Skeletal muscle cell (primary cell): ENCODE measurements at regions not wholly inside any gene's neighbourhood (a gene's known extent, or its start where the extent isn't known, plus 50 kb on each side); places are given as distances from the start of the nearest gene placed in this dataset.
A peak's percentile ranks its signal among the peaks of the same experiment; 100 is the strongest.
"Not testable (repeated sequence)": the region's sequence is repeated elsewhere in the genome, so short reads cannot be mapped to it uniquely, and the experiment has no call there.

ENCODE experiments used
- DNase-seq: peaks from one replicate; pipeline ENCODE4 v3.0.0-alpha.2; 2010; ENCODE audit warnings: low read depth
- H3K4me3 ChIP-seq: 2 replicates; pipeline ENCODE4 v1.5.1; 2011; ENCODE audit warnings: low read depth, mild to moderate bottlenecking, control low read depth, low read length, moderate library complexity

DNA sequence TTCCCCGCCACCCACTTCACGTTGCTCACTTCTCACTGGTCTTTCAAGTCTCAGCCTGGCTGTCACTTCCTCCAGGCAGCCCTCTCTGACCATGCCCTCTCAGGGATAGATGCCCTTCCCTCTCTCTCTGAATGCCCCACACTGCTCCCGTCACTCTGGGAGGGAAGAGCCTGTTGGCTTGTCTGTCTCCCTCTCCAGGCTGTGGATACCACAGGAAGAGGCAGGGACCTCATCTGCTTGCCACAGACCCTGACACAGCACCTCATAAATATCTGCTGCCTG is 93.1 kb downstream of the OAT start:
- no peak overlapping the region for H3K4me3 ChIP-seq
- no peak for DNase-seq

DNA sequence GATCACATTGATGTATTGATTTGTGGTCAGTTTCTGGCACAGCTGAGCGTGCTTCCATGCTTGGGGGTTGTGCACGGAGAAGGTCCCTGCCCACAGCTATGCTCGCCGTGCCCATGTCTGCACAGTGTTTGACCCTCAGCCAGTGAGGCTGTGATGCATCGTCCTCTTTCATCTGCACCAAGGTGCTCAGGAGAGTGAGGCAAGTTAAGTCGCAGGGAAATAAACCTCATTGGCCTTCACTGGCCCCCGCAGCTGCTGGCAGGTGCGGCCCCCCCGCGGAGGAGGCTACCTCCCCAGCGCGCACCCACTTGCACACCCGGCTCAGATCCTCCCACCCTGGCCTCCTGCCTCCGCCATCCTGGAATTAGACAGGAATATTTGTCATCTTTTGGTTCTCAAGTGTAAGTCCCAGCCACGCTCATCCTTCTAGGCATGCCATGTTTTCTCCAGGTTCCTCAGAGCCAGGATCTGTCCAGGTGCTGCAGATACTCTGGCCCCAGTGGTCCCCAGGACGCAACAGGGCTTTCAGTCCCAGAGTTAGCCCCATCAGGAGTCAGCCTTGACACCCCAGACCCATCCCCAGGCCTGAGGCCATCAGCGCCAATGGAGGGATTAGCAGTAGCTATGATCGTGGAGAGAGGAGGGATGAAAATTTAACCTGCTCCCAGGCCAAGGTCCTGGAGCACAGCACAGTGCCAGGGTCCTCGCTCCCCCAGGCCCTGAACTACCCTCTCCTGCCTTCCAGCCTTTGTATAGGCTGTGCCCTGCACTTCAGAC is 93.7 kb downstream of the OAT start:
- no peak for DNase-seq
- H3K4me3 ChIP-seq, result no peak overlapping the region

DNA sequence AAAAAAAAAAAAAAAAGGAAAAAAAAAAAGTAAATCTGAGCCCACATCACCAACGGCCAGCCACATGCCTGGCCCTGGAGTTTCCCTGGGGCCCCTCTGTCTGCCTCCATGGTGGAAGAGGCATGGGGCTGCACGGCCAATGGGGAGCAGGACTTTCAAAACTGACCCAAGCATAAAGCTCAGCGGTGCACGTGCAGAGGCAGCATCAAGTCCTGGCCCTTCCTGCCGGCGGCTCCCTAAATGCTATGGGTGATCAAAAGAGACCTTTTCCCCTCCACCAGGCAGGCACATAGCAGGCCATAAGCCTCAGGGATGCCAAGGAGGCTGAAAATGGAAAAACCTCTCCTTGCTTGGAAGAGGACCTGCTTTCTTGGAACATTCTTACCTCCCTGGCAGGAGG is 94.3 kb downstream of the OAT start:
- no peak overlapping the region for H3K4me3 ChIP-seq
- no peak for DNase-seq

DNA sequence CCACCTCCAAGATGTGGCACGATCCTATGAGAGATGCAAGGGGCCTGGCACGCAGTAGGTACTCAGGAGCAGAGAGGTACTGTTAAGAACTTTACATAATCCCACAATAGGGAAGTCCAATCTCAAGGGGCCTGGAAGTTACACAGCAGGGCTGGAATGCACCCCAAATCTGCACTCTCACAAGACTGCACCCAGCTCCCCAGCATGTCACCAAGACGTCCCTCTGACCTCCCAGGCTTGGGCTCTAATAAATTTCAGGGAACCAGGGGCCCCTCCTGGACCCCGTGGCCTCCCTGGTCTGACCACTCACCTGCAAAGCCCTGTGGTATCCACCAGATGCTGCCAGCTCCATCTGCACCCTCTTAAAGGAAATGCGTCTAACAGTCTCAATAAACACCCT is 94.9 kb downstream of the OAT start:
- no peak for DNase-seq
- no peak overlapping the region for H3K4me3 ChIP-seq

DNA sequence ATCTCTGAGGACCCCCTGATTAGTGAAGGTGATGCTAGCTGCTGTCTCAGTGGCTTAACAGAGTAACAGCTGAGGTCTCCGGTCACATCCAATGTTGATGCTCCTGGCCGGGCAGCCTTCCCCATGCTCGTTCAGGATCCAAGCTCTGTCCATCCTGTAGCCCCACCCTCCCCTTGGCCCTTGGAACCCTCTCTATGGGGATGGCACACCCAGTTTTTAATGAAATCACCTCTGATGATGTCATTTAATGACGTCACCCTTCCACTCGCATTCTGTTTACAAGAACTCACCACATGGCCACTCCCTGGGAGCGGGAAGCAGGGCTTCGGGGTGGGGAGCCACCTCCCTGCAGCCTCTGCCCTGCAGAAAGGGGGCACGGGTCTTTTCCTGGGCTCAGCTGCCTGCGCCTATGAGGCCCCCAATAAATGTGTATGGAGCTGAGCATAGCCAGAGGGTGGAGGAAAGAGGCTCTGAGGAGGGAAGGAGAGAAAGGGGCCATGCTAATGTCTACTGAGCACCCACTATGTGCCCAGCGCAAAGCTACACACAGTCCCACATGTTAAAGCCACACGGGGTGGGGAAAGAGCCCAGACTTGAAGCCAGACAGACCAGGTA is 95.5 kb downstream of the OAT start:
- DNase-seq, result no peak
- no peak overlapping the region for H3K4me3 ChIP-seq

DNA sequence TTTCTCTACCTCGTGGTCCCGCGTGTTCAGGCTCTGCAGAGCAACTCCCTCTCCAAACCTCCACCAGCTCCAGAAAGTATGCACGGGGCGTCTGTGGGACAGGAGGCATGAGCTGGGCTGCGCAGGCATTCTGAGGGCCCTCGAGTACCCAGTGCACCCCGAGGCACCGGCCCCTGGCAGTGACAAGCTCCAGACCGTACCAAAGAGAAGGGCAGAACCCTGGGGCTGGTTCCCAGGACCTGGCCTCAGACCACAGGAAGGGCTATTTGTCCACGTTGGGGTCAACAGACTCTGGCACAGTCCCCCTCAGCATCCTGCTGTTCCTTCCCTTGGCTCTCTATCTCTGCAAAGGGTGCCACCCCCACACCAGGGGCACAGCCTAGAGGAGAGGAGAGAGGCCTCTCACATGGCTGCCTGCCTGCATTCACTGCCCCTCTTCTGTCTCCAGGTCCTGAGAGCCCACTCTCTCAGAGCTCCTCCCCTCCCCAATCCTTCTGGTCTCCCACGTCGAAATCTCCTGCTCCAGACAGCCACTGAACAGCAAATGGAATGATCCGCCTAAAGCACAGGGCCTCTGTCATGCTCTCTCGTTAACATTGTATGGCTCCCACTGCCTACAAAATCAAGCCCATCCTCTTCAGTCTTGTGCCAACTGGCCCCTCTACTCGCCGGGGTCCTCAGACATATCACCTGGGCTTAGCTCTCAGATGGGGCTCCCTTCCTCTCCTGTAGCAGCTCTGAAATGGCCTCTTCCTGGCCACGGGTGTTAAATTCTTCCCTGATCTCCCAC is 96.3 kb downstream of the OAT start:
- no peak for DNase-seq
- no peak overlapping the region for H3K4me3 ChIP-seq

DNA sequence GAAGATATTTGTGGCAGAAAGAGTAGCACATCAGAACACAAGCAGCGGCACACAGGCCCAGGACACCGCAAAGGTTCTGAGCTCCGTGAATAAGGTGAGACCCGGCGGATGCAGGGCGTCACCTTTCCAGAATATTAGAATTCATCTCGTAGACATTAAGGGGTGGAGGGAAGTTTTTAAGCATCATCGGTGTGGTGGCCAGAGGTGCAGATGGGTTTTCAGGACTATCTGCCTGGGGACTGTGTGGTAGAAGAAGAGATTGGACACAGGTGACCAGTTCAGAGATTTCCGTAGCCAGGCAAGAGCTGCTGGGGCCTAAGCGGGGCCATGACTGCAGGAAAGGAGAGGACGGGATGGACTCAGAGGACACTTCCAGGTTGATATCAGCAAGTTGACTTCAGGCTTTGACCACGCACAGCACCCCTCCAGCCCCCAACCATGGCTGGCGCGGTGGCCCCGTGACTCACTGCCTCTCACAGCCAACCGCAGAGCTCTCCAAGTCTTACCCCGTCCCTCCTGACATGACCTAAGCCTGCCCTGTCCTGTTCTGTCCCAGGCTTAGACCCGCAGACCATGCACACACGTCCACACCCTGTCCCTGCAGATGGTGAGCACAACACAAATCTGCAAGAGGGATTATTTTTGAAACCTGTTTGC is 97.2 kb downstream of the OAT start:
- H3K4me3 ChIP-seq, result no peak overlapping the region
- DNase-seq, result no peak

DNA sequence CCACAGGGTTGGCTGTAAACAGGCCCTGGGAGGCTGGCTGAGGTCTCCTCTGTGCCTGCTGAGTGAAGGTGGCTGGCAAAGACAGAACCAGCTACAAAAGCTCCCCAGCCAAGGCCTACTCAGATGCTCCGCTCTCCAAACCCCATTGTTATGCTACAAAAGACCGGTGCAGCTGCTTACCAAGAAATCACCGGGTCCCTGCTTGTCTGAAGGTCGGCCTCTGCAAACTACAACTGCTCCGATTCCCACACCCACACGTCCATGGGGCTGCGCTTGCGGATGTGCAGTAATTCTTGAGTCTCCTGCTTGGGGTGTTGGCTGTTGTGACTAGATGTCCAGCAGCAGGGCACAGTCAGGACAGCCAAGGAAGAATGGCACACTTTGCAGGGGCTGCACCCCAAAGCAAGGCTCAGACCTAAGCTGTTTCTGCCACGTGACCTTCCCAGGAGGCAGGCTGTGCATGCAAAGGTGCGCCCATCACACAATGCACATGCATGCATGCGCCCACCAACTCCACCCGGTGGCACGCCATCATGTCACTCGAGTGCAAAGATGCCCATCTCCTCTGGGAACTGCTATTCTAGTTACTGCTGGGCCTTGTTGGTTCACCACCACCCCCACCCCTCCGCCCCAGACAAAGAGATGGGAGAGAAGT is 97.8 kb downstream of the OAT start:
- H3K4me3 ChIP-seq, result no peak overlapping the region
- DNase-seq, result no peak

DNA sequence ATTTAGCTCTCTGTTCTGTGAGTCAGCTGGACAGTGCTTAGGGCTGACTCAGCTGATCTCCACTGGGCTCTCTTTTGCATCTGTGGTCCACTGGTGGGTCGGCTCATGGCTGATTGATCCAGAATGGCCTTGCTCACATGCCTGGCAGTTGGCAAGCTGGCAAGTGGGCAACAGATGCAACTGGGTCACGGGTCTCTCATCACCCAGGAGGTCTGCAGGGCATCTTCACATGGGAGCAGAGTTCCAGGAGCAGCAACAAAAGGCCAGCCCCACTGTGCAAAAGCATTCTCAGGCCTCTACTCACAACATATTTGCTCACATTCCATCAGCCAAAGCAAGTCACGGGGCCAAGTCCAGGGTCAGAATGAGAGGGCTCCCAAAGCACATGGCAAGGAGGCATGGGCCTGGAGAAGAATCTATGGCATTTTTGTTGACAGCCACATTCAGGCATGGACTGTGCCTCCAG is 98.8 kb downstream of the OAT start:
- no peak overlapping the region for H3K4me3 ChIP-seq
- DNase-seq, result peak; percentile 12

DNA sequence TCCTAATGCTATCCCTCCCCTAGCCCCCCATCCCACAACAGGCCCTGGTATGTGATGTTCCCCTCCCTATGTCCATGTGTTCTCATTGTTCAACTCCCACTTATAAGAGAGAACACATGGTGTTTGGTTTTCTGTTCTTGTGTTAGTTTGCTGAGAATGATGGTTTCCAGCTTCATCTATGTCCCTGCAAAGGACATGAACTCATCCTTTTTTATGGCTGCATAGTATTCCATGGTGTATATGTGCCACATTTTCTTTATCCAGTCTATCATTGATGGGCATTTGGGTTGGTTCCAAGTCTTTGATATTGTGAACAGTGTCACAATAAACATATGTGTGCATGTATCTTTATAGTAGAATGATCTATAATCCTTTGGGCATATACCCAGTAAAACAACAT is 99.2 kb downstream of the OAT start:
- H3K4me3 ChIP-seq, DNase-seq: not testable (repeated sequence)

DNA sequence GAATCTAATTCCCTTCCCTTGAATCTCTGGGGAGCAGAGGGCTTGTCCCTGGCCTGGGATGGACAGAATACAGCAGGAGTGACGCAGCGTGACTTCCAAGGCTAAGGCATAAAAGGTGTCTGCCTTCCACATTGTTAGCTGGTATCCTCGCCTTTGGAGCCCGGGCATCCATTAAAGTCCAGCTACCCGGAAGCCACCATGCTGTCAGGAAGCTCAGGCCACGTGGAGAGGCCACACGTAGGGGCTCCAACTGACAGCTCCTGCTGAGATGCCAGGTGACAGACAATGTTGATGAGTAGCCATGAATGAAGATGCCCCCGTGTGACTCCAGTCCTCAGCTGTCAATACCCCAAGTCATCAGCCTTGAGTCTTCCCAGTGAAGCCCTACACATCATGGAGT is 99.9 kb downstream of the OAT start:
- DNase-seq, result no peak
- H3K4me3 ChIP-seq, result no peak overlapping the region

DNA sequence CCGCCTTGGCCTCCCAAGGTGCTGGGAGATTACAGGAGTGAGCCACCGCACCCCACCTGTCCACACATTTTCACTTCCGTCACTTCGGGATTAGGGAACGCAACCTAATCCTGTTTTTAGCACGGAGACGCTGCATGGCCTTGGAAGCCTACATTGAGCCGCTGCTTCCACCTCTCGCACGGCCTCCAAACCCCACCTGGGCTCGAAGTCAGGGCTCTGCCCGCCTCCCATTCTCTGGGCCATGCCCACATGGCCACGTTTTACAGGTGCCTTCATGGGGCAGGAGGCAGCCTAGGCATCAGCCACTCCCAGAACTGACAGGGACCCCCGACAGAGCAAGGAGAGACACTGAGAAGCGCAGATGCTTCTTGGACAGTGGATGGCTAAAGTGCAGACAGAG is 100.6 kb downstream of the OAT start:
- no peak for DNase-seq
- no peak overlapping the region for H3K4me3 ChIP-seq

DNA sequence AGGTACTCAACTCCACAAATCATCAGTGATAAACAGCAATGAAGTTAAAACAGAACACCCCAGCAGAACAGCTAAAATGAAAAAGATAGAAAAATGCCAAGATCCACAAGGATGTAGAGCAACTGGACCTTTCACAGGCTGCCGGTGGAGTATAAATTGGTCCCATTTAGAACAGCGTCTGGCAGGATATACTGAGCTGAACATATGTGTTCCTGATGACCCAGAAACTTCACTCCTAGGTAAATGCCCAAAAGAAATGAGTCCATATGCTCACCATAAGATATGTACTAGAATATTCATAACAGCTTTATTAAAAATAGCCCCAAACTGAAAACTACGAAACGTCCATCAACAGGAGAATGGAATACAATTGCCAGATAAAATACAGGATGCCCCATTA is 102.4 kb downstream of the OAT start:
- no peak for DNase-seq
- H3K4me3 ChIP-seq, result no peak overlapping the region

DNA sequence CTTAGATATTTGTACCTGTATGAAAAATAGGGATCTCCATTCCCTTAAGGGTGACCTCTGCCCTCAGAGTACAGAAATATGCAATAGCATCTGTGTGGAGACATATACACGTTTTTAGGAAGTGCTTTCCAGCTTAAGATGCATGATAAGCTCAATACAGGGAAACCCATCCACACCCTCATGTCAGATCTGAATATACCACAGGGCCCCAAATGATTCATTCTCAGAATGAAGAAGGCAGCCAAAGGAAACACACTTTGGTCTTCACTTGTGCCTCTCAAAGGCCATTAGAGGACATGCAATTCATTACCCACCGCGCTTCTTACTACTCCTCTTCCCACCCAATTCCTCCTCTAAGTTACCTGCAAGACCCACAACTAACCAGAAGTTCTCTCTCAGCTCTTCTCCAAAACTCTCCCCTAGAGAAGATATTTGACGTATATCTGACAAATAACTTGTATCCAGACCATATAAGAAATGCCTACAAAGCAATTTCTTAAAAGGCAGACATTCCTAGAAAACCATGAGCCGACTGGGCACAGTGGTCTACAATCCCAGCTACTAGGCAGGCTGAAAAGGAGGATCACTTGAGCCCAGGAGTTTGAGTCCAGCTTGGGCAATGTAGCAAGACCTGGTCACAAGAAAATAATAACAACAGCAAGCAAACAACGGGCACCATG is 103.0 kb downstream of the OAT start:
- H3K4me3 ChIP-seq, result no peak overlapping the region
- DNase-seq, result no peak

DNA sequence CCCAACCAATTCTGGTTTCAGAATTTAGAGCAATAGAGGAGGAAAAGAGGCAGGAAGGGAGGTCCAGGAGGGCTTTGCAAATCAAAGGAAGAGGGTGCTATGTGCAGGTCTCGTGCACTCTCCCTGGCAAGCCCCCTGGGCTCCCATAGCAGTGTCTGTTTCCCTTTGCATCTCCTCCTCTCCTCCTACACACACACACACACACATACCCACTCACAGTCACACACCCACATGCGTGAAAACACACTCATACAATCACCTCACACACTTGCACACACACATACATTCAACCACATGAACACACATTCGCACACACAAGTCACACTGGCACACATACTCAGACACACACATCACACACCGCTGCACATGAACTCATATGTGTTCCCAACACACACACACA is 105.3 kb downstream of the OAT start:
- DNase-seq, result no peak
- no peak overlapping the region for H3K4me3 ChIP-seq

DNA sequence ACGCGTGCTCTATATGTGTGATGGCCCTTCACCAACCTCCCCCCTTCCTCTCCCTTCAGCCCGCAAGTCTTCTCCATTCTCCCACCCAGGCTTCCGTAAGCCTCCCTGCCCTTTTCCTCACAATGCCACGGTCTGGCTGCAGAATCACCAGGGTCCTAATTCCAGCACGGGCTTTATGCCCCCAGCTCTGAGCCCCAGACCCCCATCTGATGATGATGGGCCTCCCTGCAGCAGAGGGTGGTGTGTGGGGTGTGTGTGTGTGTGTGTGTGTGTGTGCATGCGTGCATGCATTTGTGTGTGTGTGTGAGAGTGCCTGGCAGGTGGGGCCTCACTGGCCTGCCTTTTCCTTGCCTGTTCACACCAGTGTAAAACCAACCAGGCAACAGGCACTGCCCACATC is 109.9 kb downstream of the OAT start:
- H3K4me3 ChIP-seq, result no peak overlapping the region
- DNase-seq, result no peak

DNA sequence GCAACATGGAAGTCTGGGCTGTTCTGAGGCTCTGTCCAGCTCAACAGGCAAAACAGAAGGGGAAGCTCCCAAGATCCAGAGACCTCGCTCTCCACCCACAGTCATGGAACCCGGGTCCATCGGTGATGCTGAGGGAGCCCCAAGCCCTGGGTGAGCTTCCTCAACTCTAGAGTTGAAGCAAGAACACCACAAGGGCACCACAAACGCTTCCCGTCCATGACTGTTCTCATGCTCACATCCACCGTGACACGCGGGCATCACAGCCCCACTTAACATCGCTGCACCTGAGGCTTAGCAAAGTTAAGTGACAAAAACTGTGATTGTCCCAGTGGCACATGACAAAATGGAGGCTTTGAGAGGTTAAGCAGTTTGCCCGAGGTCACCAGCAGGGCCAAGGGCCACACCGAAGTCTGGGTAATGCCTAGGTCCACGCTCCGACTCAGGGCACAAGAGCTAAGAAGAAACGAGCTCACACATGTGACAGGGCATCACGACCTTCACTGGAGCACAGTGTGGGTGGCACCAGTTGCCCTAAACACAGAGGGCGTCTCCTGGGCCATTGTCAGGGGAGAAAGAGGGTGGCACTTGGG is 110.6 kb downstream of the OAT start:
- H3K4me3 ChIP-seq, result no peak overlapping the region
- no peak for DNase-seq

DNA sequence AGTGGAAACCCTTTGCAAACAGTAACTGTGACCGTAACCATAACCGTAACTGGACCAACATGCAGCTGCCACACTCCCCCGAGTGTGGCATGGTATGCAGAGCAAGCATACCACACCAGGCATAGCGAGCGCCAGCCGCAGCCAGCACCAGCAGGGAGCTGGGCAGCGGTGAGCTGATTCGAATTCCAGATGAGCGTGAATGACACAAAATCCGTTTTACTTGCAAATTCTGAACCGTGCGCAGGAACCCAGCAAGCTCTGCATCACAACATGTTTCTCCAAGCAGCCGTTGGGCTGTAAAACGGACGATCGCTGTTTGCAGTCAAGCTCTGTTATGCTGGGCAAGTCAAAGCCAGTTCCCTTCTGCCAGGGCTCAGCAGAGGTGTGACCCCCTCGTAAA is 111.1 kb downstream of the OAT start:
- DNase-seq, result no peak
- no peak overlapping the region for H3K4me3 ChIP-seq

DNA sequence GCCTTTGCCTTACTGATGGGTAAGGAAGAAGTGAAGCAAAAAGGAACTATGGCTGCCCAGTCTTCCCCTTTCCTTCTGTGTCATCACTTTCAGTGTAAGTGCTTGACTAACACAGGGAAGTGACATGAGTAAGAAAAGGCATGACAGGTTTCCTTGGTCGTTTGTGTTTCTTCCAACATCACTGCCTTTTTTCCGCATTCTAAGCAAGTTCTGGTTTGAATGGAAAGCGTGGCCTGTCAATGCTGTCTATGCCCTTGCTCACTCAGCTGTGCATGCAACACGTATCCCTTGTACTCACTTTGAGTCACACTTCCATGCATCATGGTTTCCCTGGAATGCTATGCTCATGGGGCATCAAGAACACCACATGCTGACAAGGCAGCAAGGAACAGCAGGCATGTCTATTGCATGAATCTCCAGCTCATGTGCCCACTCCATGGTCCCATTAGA is 111.8 kb downstream of the OAT start:
- no peak for DNase-seq
- H3K4me3 ChIP-seq, result no peak overlapping the region
